H9 (cell line): ENCODE measurements at regions not wholly inside any gene's neighbourhood (a gene's known extent, or its start where the extent isn't known, plus 50 kb on each side); places are given as distances from the start of the nearest gene placed in this dataset.

Experiments used
- DNase-seq: peaks from one replicate; pipeline ENCODE4 v3.0.0-alpha.2; 2017
- H2AFZ ChIP-seq: one replicate; pipeline ENCODE4 v1.6.1; 2013; ENCODE audit warnings: mild to moderate bottlenecking, low read length, control low read depth, moderate library complexity
- H2AK5ac ChIP-seq: 2 replicates; pipeline ENCODE4 v1.6.1; 2013; ENCODE audit warnings: low read length, control low read depth, mixed read lengths; ENCODE audit not compliant: insufficient read length
- H2BK120ac ChIP-seq: one replicate; pipeline ENCODE4 v1.6.1; 2013; ENCODE audit warnings: low read depth, mild to moderate bottlenecking, low read length, control low read depth, inconsistent platforms; ENCODE audit not compliant: poor library complexity, severe bottlenecking
- H2BK12ac ChIP-seq: 2 replicates; pipeline ENCODE4 v1.6.1; 2013; ENCODE audit warnings: low read length, control low read depth, mixed read lengths, low read depth; ENCODE audit not compliant: insufficient read length
- H2BK15ac ChIP-seq: 2 replicates; pipeline ENCODE4 v1.6.1; 2013; ENCODE audit warnings: low read depth, low read length, control low read depth
- H2BK20ac ChIP-seq: one replicate; pipeline ENCODE4 v1.6.1; 2013; ENCODE audit warnings: low read depth, mild to moderate bottlenecking, low read length, control low read depth, inconsistent platforms; ENCODE audit not compliant: poor library complexity, severe bottlenecking
- H2BK5ac ChIP-seq: 2 replicates; pipeline ENCODE4 v1.6.1; 2013; ENCODE audit warnings: low read length, control low read depth, mixed read lengths; ENCODE audit not compliant: insufficient read length
- H3K14ac ChIP-seq: 2 replicates; pipeline ENCODE4 v1.6.1; 2013; ENCODE audit warnings: low read length, control low read depth; ENCODE audit not compliant: insufficient read depth
- H3K18ac ChIP-seq: 2 replicates; pipeline ENCODE4 v1.6.1; 2013; ENCODE audit warnings: low read depth, mild to moderate bottlenecking, mixed read lengths, low read length, control low read depth; ENCODE audit not compliant: insufficient read length
- H3K23ac ChIP-seq: 2 replicates; pipeline ENCODE4 v1.6.1; 2013; ENCODE audit warnings: low read length, control low read depth, mixed read lengths, low read depth; ENCODE audit not compliant: insufficient read length
- H3K23me2 ChIP-seq: 2 replicates; pipeline ENCODE4 v1.6.1; 2013; ENCODE audit warnings: low read depth, mild to moderate bottlenecking, mixed read lengths, low read length, control low read depth; ENCODE audit not compliant: insufficient read length, poor library complexity, severe bottlenecking
- H3K27ac ChIP-seq: 2 replicates; pipeline ENCODE4 v1.5.1; 2013; ENCODE audit warnings: low read length, control low read depth, mixed read lengths, low read depth; ENCODE audit not compliant: insufficient read length
- H3K27me3 ChIP-seq: 2 replicates; pipeline ENCODE4 v1.6.1; 2013; ENCODE audit warnings: low read length, control low read depth, inconsistent platforms; ENCODE audit not compliant: insufficient read depth
- H3K4ac ChIP-seq: 2 replicates; pipeline ENCODE4 v1.6.1; 2013; ENCODE audit warnings: low read depth, mild to moderate bottlenecking, control low read depth, inconsistent platforms, low read length, moderate library complexity
- H3K4me1 ChIP-seq: 2 replicates; pipeline ENCODE4 v1.6.1; 2013; ENCODE audit warnings: low read length, control low read depth, inconsistent platforms; ENCODE audit not compliant: insufficient read depth
- H3K4me2 ChIP-seq: 2 replicates; pipeline ENCODE4 v1.6.1; 2013; ENCODE audit warnings: low read length, control low read depth, mixed read lengths; ENCODE audit not compliant: insufficient read length, insufficient read depth
- H3K56ac ChIP-seq: 2 replicates; pipeline ENCODE4 v1.6.1; 2013; ENCODE audit warnings: low read depth, mild to moderate bottlenecking, mixed read lengths, low read length, control low read depth; ENCODE audit not compliant: insufficient read length
- H3K79me1 ChIP-seq: 2 replicates; pipeline ENCODE4 v1.6.1; 2013; ENCODE audit warnings: low read depth, mild to moderate bottlenecking, moderate library complexity, low read length, control low read depth, inconsistent platforms; ENCODE audit not compliant: insufficient read depth, poor library complexity, severe bottlenecking
- H3K79me2 ChIP-seq: 2 replicates; pipeline ENCODE4 v1.6.1; 2013; ENCODE audit warnings: low read length, control low read depth, inconsistent platforms; ENCODE audit not compliant: insufficient read depth
- H3K9ac ChIP-seq: 2 replicates; pipeline ENCODE4 v1.6.1; 2013; ENCODE audit warnings: low read length, control low read depth, mixed read lengths; ENCODE audit not compliant: insufficient read length; ENCODE audit errors: extremely low read depth
- H3K9me3 ChIP-seq: one replicate; pipeline ENCODE4 v1.6.1; 2013; ENCODE audit warnings: low read depth, low read length, inconsistent platforms; ENCODE audit not compliant: control insufficient read depth
- H3T11ph ChIP-seq: one replicate; pipeline ENCODE4 v1.6.1; 2013; ENCODE audit warnings: mild to moderate bottlenecking, low read length, control low read depth, inconsistent platforms
- H4K20me1 ChIP-seq: one replicate; pipeline ENCODE4 v1.6.1; 2013; ENCODE audit not compliant: control insufficient read depth, insufficient read length, insufficient read depth
- H4K5ac ChIP-seq: 2 replicates; pipeline ENCODE4 v1.6.1; 2013; ENCODE audit warnings: low read depth, mild to moderate bottlenecking, mixed read lengths, low read length, control low read depth; ENCODE audit not compliant: insufficient read length
- H4K8ac ChIP-seq: replicated peaks from 2 replicates; pipeline ENCODE4 v1.6.1; 2013; ENCODE audit warnings: low read length, control low read depth, mixed read lengths, low read depth; ENCODE audit not compliant: insufficient read length
- H4K91ac ChIP-seq: 2 replicates; pipeline ENCODE4 v1.6.1; 2013; ENCODE audit warnings: low read depth, mild to moderate bottlenecking, moderate library complexity, mixed read lengths, low read length, control low read depth; ENCODE audit not compliant: insufficient read length
- H3K27ac Mint-ChIP-seq, 3 experiments: 2 replicates in 2 of 3; 3 replicates in 1 of 3; pipeline ENCODE4 v1.8.0; 2020 to 2021; ENCODE audit warnings: mixed read lengths in 3 of 3, mild to moderate bottlenecking in 1 of 3, moderate library complexity in 1 of 3
- H3K27me3 Mint-ChIP-seq: 2 replicates; pipeline ENCODE4 v1.8.0; 2021; ENCODE audit warnings: low read depth, mild to moderate bottlenecking, moderate library complexity, mixed read lengths
- H3K36me3 Mint-ChIP-seq, 3 experiments: 2 replicates in 2 of 3; 3 replicates in 1 of 3; pipeline ENCODE4 v1.8.0; 2020 to 2021; ENCODE audit warnings: low read depth in 3 of 3, mixed read lengths in 3 of 3; ENCODE audit not compliant: insufficient read depth in 1 of 3
- H3K4me1 Mint-ChIP-seq, 2 experiments: 2 replicates each; pipeline ENCODE4 v1.8.0; 2020; ENCODE audit warnings: mixed read lengths in 2 of 2
- H3K4me3 Mint-ChIP-seq, 2 experiments: 2 replicates in 1 of 2; 3 replicates in 1 of 2; pipeline ENCODE4 v1.8.0; 2020 to 2021; ENCODE audit warnings: mild to moderate bottlenecking in 2 of 2, mixed read lengths in 2 of 2, moderate library complexity in 1 of 2
- H3K9me3 Mint-ChIP-seq, 2 experiments: 2 replicates in 1 of 2; 3 replicates in 1 of 2; pipeline ENCODE4 v1.8.0; 2020; ENCODE audit warnings: mild to moderate bottlenecking in 2 of 2, mixed read lengths in 2 of 2, moderate library complexity in 1 of 2
- CTCF ChIP-seq: fragments of 200-600 bp; sonication (generic); conservative IDR thresholded peaks from 3 replicates; pipeline ENCODE4 v1.8.0; 2021; ENCODE audit warnings: antibody characterized with exemption, mild to moderate bottlenecking
- WGBS: extraction: QIAGEN DNeasy Blood & Tissue Kit; methylation state at CpG from one replicate; pipeline ENCODE4 v1.1.7; 2013; ENCODE audit warnings: missing lambda C conversion rate, low lambda C conversion rate, mixed read lengths; ENCODE audit not compliant: insufficient read length; ENCODE audit errors: extremely low coverage; 5-methylcytosine and 5-hydroxymethylcytosine counted together

GRCh38 chr4:97394653-97395052, 748.6 kb downstream of the STPG2 start:
- H2BK15ac ChIP-seq, result no peak overlapping the region
- DNase-seq, result no peak
- H4K5ac ChIP-seq, result no peak overlapping the region
- H4K8ac ChIP-seq, result no peak overlapping the region
- H3K4me2 ChIP-seq, result no peak overlapping the region
- Mint-ChIP-seq H3K27me3 (no peaks in the 10 kb centered on the region), H3K27ac (no peak overlapping the region), H3K4me3 (no peak overlapping the region), H3K36me3 (peaks cover 0 to 6% (median 2%) of the 10 kb centered on the region in 3 experiments; a peak in 2 of 7 replicates), H3K9me3 (peaks cover 7 to 9% of the 10 kb centered on the region in 2 experiments; a peak in 3 of 5 replicates), H3K4me1 (no peaks in the 10 kb centered on the region)
- H3K56ac ChIP-seq, result no peak overlapping the region
- no peak overlapping the region for H2BK120ac ChIP-seq
- no peaks in the 10 kb centered on the region for H3K4me1 ChIP-seq
- no CpG with 5 or more reads among the region's 1 CpG for WGBS
- H2BK12ac ChIP-seq, result no peak overlapping the region
- no peak overlapping the region for H3K27ac ChIP-seq
- H3K27me3 ChIP-seq, result no peaks in the 10 kb centered on the region
- no peak overlapping the region for H3K18ac ChIP-seq
- H3T11ph ChIP-seq, result no peak overlapping the region
- no peak overlapping the region for H2BK5ac ChIP-seq
- H3K4ac ChIP-seq, result no peak overlapping the region
- TF ChIP-seq CTCF, result no peak
- H3K23ac ChIP-seq, result no peak overlapping the region
- H3K9me3 ChIP-seq, result no peaks in the 10 kb centered on the region
- H2AFZ ChIP-seq, result no peak overlapping the region
- no peak overlapping the region for H4K91ac ChIP-seq
- H3K23me2 ChIP-seq, result no peaks in the 10 kb centered on the region
- no peak overlapping the region for H2AK5ac ChIP-seq
- no peak overlapping the region for H3K14ac ChIP-seq
- no peaks in the 10 kb centered on the region for H4K20me1 ChIP-seq
- H3K79me1 ChIP-seq, result no peaks in the 10 kb centered on the region
- no peaks in the 10 kb centered on the region for H3K79me2 ChIP-seq
- no peak overlapping the region for H3K9ac ChIP-seq
- H2BK20ac ChIP-seq, result no peak overlapping the region
